ENCODE measurements at regions not wholly inside any gene's neighbourhood (a gene's known extent, or its start where the extent isn't known, plus 50 kb on each side); places are given as distances from the start of the nearest gene placed in this dataset.

DNA sequence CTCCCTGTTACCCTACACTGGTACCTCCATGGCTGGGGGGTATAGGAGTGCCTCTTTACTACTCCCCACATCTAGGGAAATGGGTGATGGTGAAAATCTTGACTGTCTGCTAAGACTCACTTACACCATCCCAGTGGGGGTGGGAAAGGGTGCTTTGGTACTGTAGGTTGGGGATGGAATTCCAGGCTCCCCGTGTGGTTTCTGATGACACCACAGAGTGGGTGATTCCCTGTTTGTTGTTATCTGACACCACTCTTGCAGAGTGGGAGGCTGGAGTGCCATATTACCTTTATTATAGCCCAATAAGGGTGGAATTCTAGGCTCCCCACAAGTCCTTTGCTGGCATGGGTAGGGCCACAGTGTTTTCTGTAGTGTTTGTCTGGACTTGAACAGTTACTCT is 264.6 kb upstream of the MAN1A1 start:
- Mint-ChIP-seq H3K27me3 (peaks cover 2% of the 10 kb centered on the region), H3K36me3 (ENCODE audit: low read depth) (no peaks in the 10 kb centered on the region)

GRCh38 chr6:119612911-119613381 is 263.4 kb upstream of the MAN1A1 start:
- Mint-ChIP-seq H3K4me1 (ENCODE audit: low read depth) (no peaks in the 10 kb centered on the region), H3K27me3 (peaks cover 2% of the 10 kb centered on the region), H3K27ac (no peak overlapping the region), H3K36me3 (ENCODE audit: low read depth) (no peaks in the 10 kb centered on the region), H3K9me3 (no peaks in the 10 kb centered on the region), H3K4me3 (no peak overlapping the region)
- DNase-seq = no peak

More for the DNA sequence above, 264.6 kb upstream of the MAN1A1 start:
- no peaks in the 10 kb centered on the region for H3K4me1 Mint-ChIP-seq (ENCODE audit: low read depth)
- H3K4me3 Mint-ChIP-seq = no peak overlapping the region
- no peak overlapping the region for H3K27ac Mint-ChIP-seq
- no peak for DNase-seq
- H3K9me3 Mint-ChIP-seq = no peaks in the 10 kb centered on the region

GRCh38 chr6:119612176-119612891 is 262.8 kb upstream of the MAN1A1 start:
- Mint-ChIP-seq H3K27ac (no peak overlapping the region), H3K4me1 (ENCODE audit: low read depth) (no peaks in the 10 kb centered on the region), H3K4me3 (no peak overlapping the region), H3K36me3 (ENCODE audit: low read depth) (no peaks in the 10 kb centered on the region), H3K27me3 (peaks cover 2% of the 10 kb centered on the region), H3K9me3 (no peaks in the 10 kb centered on the region)
- DNase-seq = no peak

- Mint-ChIP-seq H3K27ac (no peak overlapping the region), H3K4me1 (ENCODE audit: low read depth) (no peaks in the 10 kb centered on the region), H3K27me3 (peaks cover 2% of the 10 kb centered on the region), H3K9me3 (no peaks in the 10 kb centered on the region), H3K4me3 (no peak overlapping the region), H3K36me3 (ENCODE audit: low read depth) (no peaks in the 10 kb centered on the region)
- DNase-seq = no peak
Observed at GRCh38 chr6:119610754-119611153, 261.2 kb upstream of the MAN1A1 start.

DNA sequence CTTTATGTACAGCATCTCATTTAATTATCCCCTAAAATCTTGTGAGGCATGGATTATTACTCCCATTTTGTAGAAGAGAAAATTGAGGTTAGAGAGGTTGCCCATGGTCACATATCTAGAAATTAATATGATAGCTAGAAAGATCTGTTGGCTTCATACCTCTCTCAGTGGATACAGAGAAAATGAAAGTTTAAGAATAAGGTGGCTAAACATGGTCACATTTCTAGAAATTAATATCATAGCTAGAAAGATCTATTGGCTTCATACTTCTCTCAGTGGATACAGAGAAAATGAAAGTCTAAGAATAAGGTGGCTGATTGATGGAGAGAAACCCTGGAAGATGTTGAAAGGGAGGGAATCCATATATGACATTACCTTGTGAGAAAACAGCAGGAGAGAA is 260.7 kb upstream of the MAN1A1 start:
- peaks cover 2% of the 10 kb centered on the region for H3K27me3 Mint-ChIP-seq
- H3K9me3 Mint-ChIP-seq = no peaks in the 10 kb centered on the region
- DNase-seq = no peak
- no peak overlapping the region for H3K4me3 Mint-ChIP-seq
- no peaks in the 10 kb centered on the region for H3K4me1 Mint-ChIP-seq (ENCODE audit: low read depth)
- H3K27ac Mint-ChIP-seq = no peak overlapping the region
- no peaks in the 10 kb centered on the region for H3K36me3 Mint-ChIP-seq (ENCODE audit: low read depth)

GRCh38 chr6:119609865-119610264 is 260.3 kb upstream of the MAN1A1 start:
- H3K36me3 Mint-ChIP-seq (ENCODE audit: low read depth) = no peaks in the 10 kb centered on the region
- no peaks in the 10 kb centered on the region for H3K4me1 Mint-ChIP-seq (ENCODE audit: low read depth)

GRCh38 chr6:119608994-119609393 is 259.4 kb upstream of the MAN1A1 start:
- H3K9me3 Mint-ChIP-seq = no peaks in the 10 kb centered on the region
- DNase-seq = no peak
- H3K4me3 Mint-ChIP-seq = no peak overlapping the region
- peaks cover 2% of the 10 kb centered on the region for H3K27me3 Mint-ChIP-seq
- H3K4me1 Mint-ChIP-seq (ENCODE audit: low read depth) = no peaks in the 10 kb centered on the region
- H3K27ac Mint-ChIP-seq = no peak overlapping the region
- no peaks in the 10 kb centered on the region for H3K36me3 Mint-ChIP-seq (ENCODE audit: low read depth)

More at GRCh38 chr6:119609865-119610264, 260.3 kb upstream of the MAN1A1 start:
- Mint-ChIP-seq H3K27me3 (peaks cover 2% of the 10 kb centered on the region), H3K4me3 (no peak overlapping the region), H3K9me3 (no peaks in the 10 kb centered on the region), H3K27ac (no peak overlapping the region)
- DNase-seq = no peak

- H3K4me1 Mint-ChIP-seq (ENCODE audit: low read depth) = no peaks in the 10 kb centered on the region
- no peaks in the 10 kb centered on the region for H3K27me3 Mint-ChIP-seq
- no peaks in the 10 kb centered on the region for H3K9me3 Mint-ChIP-seq
- no peak overlapping the region for H3K27ac Mint-ChIP-seq
- no peaks in the 10 kb centered on the region for H3K36me3 Mint-ChIP-seq (ENCODE audit: low read depth)
- no peak for DNase-seq
- no peak overlapping the region for H3K4me3 Mint-ChIP-seq
Observed at GRCh38 chr6:119604124-119604523, 254.6 kb upstream of the MAN1A1 start.

GRCh38 chr6:119603501-119603900 is 253.9 kb upstream of the MAN1A1 start:
- Mint-ChIP-seq H3K9me3 (no peaks in the 10 kb centered on the region), H3K36me3 (ENCODE audit: low read depth) (no peaks in the 10 kb centered on the region), H3K4me3 (no peak overlapping the region), H3K4me1 (ENCODE audit: low read depth) (no peaks in the 10 kb centered on the region), H3K27ac (no peak overlapping the region), H3K27me3 (no peaks in the 10 kb centered on the region)
- DNase-seq = no peak

- H3K9me3 Mint-ChIP-seq = no peaks in the 10 kb centered on the region
- H3K27me3 Mint-ChIP-seq = no peaks in the 10 kb centered on the region
- H3K4me1 Mint-ChIP-seq (ENCODE audit: low read depth) = no peaks in the 10 kb centered on the region
- DNase-seq = no peak
- H3K4me3 Mint-ChIP-seq = no peak overlapping the region
- no peak overlapping the region for H3K27ac Mint-ChIP-seq
- H3K36me3 Mint-ChIP-seq (ENCODE audit: low read depth) = no peaks in the 10 kb centered on the region
Observed at GRCh38 chr6:119602215-119603178, 252.9 kb upstream of the MAN1A1 start.

DNA sequence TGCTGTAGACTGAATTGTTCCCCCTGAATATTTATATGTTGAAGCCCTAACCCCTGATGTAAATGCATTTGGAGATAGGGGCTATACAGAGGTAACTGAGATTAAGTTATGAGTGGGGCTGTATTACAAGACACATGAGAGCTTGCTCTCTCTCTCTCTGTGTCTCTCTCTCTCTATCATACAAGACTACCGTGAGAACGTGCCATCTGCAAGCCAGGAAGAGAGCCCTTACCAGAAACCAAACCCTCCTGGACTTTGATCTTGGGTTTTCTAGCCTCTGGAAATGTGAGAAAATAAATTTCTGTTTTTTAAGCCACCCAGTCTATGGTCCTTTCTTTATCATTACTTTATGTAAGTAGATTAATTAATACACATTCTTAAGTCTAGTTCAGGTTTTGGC is 249.3 kb upstream of the MAN1A1 start:
- Mint-ChIP-seq H3K9me3 (no peaks in the 10 kb centered on the region), H3K27ac (no peak overlapping the region), H3K4me3 (no peak overlapping the region), H3K27me3 (no peaks in the 10 kb centered on the region), H3K4me1 (ENCODE audit: low read depth) (no peaks in the 10 kb centered on the region), H3K36me3 (ENCODE audit: low read depth) (no peaks in the 10 kb centered on the region)
- no peak for DNase-seq

DNA sequence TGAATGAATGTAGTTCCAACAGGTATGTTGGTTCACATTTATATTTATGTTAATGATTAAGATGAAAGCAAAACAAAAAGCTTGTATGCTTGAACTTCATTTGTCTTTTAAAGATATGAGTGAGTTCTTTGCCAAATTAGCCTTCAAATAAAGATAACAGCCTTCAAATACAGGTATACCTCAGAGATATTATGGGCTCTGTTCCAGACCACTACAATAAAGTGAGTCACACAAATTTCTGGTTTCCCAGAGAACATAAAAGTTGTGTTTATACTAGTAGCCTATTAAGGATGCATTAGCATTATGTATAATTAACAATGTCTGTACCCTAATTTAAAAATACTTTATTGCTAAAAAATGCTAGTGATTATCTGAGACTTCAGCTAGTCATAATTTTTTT is 245.3 kb upstream of the MAN1A1 start:
- Mint-ChIP-seq H3K4me1 (ENCODE audit: low read depth) (no peaks in the 10 kb centered on the region), H3K4me3 (no peak overlapping the region), H3K27me3 (no peaks in the 10 kb centered on the region), H3K27ac (no peak overlapping the region), H3K36me3 (ENCODE audit: low read depth) (no peaks in the 10 kb centered on the region), H3K9me3 (no peaks in the 10 kb centered on the region)
- no peak for DNase-seq

DNA sequence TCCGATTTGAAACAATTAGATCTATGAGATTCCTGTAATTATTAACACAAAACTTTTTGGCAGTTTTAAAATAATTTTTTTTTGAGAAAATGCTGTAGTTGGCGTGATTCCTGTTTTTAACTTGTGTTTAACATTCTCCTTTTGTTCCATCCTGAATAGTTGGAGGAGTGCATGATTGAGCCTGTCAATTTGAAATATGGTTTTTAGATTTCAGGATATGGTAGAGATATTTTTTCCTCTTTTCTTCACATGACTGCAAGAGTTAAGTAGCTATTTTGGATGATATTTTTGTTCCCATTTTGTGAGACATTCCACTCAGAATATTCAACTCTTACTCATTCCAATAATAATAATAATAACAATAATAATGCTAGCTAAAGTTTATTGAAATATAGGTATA is 241.7 kb upstream of the MAN1A1 start:
- Mint-ChIP-seq H3K36me3 (ENCODE audit: low read depth) (no peaks in the 10 kb centered on the region), H3K27ac (no peak overlapping the region), H3K27me3 (no peaks in the 10 kb centered on the region)

GRCh38 chr6:119590066-119590465 is 240.5 kb upstream of the MAN1A1 start:
- H3K36me3 Mint-ChIP-seq (ENCODE audit: low read depth) = no peaks in the 10 kb centered on the region
- H3K27me3 Mint-ChIP-seq = no peaks in the 10 kb centered on the region
- DNase-seq = no peak
- H3K4me1 Mint-ChIP-seq (ENCODE audit: low read depth) = no peaks in the 10 kb centered on the region
- H3K9me3 Mint-ChIP-seq = no peaks in the 10 kb centered on the region
- no peak overlapping the region for H3K4me3 Mint-ChIP-seq
- H3K27ac Mint-ChIP-seq = no peak overlapping the region

More for the DNA sequence above, 241.7 kb upstream of the MAN1A1 start:
- DNase-seq = no peak
- Mint-ChIP-seq H3K9me3 (no peaks in the 10 kb centered on the region), H3K4me1 (ENCODE audit: low read depth) (no peaks in the 10 kb centered on the region), H3K4me3 (no peak overlapping the region)

GRCh38 chr6:119587537-119587936 is 238.0 kb upstream of the MAN1A1 start:
- no peaks in the 10 kb centered on the region for H3K9me3 Mint-ChIP-seq
- no peaks in the 10 kb centered on the region for H3K27me3 Mint-ChIP-seq
- H3K27ac Mint-ChIP-seq = no peak overlapping the region
- H3K4me1 Mint-ChIP-seq (ENCODE audit: low read depth) = no peaks in the 10 kb centered on the region
- H3K36me3 Mint-ChIP-seq (ENCODE audit: low read depth) = no peaks in the 10 kb centered on the region
- no peak overlapping the region for H3K4me3 Mint-ChIP-seq
- no peak for DNase-seq
